IMR-90 (cell line): ENCODE measurements at regions not wholly inside any gene's neighbourhood (a gene's known extent, or its start where the extent isn't known, plus 50 kb on each side); places are given as distances from the start of the nearest gene placed in this dataset.

Source experiments
- CEBPB ChIP-seq: IDR thresholded peaks from 2 replicates; pipeline ENCODE4 v1.6.1; 2012; ENCODE audit warnings: low read depth, low read length, improper control_type of control experiment
- MXI1 ChIP-seq: IDR thresholded peaks from 2 replicates; pipeline ENCODE4 v1.6.1; 2012; ENCODE audit warnings: low read depth, mild to moderate bottlenecking, low read length, moderate library complexity, borderline replicate concordance
- POLR2A ChIP-seq: IDR thresholded peaks from 2 replicates; pipeline ENCODE4 v1.6.1; 2012; ENCODE audit warnings: mild to moderate bottlenecking, low read depth, low read length
- RAD21 ChIP-seq: IDR thresholded peaks from 2 replicates; pipeline ENCODE4 v1.6.1; 2012; ENCODE audit warnings: low read length, improper control_type of control experiment
- SMC3 ChIP-seq: fragments of 150-350 bp; IDR thresholded peaks from 2 replicates; pipeline ENCODE4 v1.6.1; 2016; ENCODE audit warnings: low read depth, mild to moderate bottlenecking, antibody characterized with exemption, low read length, moderate library complexity
- TF ChIP-seq, protein P1 (sequence below): conservative IDR thresholded peaks from 2 replicates; pipeline ENCODE4 v1.5.1; 2012; ENCODE audit warnings: mild to moderate bottlenecking, low read depth, low read length, improper control_type of control experiment

DNA sequence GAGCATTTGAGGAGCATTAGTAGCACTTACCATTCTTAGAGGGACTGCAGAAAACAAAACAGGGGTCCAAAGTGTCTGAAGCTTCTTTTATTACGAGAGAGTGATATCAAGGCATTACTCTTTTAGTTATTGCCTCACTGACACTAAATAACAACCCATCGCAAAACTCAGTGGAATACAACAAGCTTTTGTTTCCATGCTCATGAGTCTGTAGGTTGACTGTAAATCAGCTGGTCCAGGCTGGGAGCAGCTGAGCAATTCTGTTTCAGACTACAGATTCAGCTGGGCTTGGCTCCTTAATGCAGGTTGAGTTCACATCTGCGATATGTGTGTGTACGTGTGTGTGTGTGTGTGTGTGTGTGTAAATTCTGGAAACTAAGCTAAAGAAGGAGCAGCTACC, 501.8 kb upstream of the PKDCC start:
- TF ChIP-seq, protein P1, sequence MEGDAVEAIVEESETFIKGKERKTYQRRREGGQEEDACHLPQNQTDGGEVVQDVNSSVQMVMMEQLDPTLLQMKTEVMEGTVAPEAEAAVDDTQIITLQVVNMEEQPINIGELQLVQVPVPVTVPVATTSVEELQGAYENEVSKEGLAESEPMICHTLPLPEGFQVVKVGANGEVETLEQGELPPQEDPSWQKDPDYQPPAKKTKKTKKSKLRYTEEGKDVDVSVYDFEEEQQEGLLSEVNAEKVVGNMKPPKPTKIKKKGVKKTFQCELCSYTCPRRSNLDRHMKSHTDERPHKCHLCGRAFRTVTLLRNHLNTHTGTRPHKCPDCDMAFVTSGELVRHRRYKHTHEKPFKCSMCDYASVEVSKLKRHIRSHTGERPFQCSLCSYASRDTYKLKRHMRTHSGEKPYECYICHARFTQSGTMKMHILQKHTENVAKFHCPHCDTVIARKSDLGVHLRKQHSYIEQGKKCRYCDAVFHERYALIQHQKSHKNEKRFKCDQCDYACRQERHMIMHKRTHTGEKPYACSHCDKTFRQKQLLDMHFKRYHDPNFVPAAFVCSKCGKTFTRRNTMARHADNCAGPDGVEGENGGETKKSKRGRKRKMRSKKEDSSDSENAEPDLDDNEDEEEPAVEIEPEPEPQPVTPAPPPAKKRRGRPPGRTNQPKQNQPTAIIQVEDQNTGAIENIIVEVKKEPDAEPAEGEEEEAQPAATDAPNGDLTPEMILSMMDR = no peak
- TF ChIP-seq CEBPB (no peak), POLR2A (no peak), SMC3 (no peak), RAD21 (no peak), MXI1 (no peak)
